ENCODE measurements at regions not wholly inside any gene's neighbourhood (a gene's known extent, or its start where the extent isn't known, plus 50 kb on each side); places are given as distances from the start of the nearest gene placed in this dataset.

GRCh38 chr6:148272597-148272996 lies 70.0 kb upstream of the SASH1 start:
- Histone ChIP-seq H4K5ac (ENCODE audit: insufficient read length, low read depth, low read length) (no peak overlapping the region), H3K36me3 (ENCODE audit: control insufficient read depth in 2 of 4, insufficient read depth in 4 of 4, low read length in 3 of 4) (no peaks in the 10 kb centered on the region), H4K20me1 (replicated peaks in 1 of 2; ENCODE audit: control insufficient read depth in 1 of 2, insufficient read depth in 2 of 2, low read length in 2 of 2) (no peaks in the 10 kb centered on the region), H3K9me3 (ENCODE audit: insufficient read depth in 2 of 2, low read depth in 1 of 2, low read length in 1 of 2) (no peaks in the 10 kb centered on the region), H3K79me2 (ENCODE audit: control insufficient read depth in 1 of 2, insufficient read depth in 2 of 2, low read length in 2 of 2) (no peaks in the 10 kb centered on the region), H2AK5ac (ENCODE audit: low read depth, low read length) (no peak overlapping the region), H2BK12ac (ENCODE audit: low read depth, low read length) (no peak overlapping the region), H3K27me3 (replicated peaks in 1 of 4; ENCODE audit: control insufficient read depth in 3 of 4, extremely low read depth in 1 of 4, insufficient read depth in 3 of 4, low read length in 3 of 4) (no peaks in the 10 kb centered on the region), H4K91ac (replicated peaks; ENCODE audit: insufficient read length, low read length) (no peak overlapping the region), H3K4ac (replicated peaks; ENCODE audit: insufficient read length, low read depth, low read length) (no peak overlapping the region), H4K8ac (ENCODE audit: extremely low read depth, insufficient read depth, low read length) (no peak overlapping the region), H3K23ac (ENCODE audit: insufficient read length) (no peak overlapping the region), H3K9ac (replicated peaks in 1 of 4; ENCODE audit: extremely low read depth in 1 of 4, low read depth in 3 of 4, low read length in 3 of 4) (no peak overlapping the region), H3K27ac (ENCODE audit: low read depth, low read length) (no peak overlapping the region), H3K4me2 (ENCODE audit: insufficient read depth in 1 of 2, low read depth in 2 of 2, low read length in 2 of 2) (no peak overlapping the region), H3K56ac (replicated peaks; ENCODE audit: insufficient read length, low read depth, low read length) (no peak overlapping the region), H2AFZ (ENCODE audit: low read length) (no peak overlapping the region), H3K23me2 (ENCODE audit: low read depth, low read length) (no peaks in the 10 kb centered on the region), H2BK5ac (ENCODE audit: low read depth, low read length) (no peak overlapping the region), H2BK120ac (replicated peaks; ENCODE audit: low read depth, low read length) (no peak overlapping the region), H3K79me1 (ENCODE audit: low read depth, low read length) (no peaks in the 10 kb centered on the region; the same call in 1 of the 2 replicates), H3K14ac (ENCODE audit: insufficient read length) (no peak overlapping the region), H2BK15ac (ENCODE audit: low read length) (no peak overlapping the region), H2BK20ac (ENCODE audit: low read length) (no peak overlapping the region), H3K4me3 (ENCODE audit: extremely low read depth in 1 of 4, insufficient read depth in 2 of 4, low read depth in 3 of 4, low read length in 4 of 4) (no peak overlapping the region), H3K18ac (ENCODE audit: extremely low read depth, low read length) (no peak overlapping the region), H3K4me1 (replicated peaks in 1 of 4; ENCODE audit: control insufficient read depth in 3 of 4, insufficient read depth in 4 of 4, low read length in 3 of 4) (peaks cover 0 to 2% (median 0%) of the 10 kb centered on the region in 4 experiments; a peak in 1 of 7 replicates)
- FAIRE-seq: no peak
- 76% methylated on average over 7 of the region's 7 CpGs; no CpG with 5 or more reads in 1 of the 2 experiments for WGBS, 2 experiments (ENCODE audit: extremely low coverage in 1 of 2, insufficient coverage in 1 of 2, insufficient read length in 1 of 2, insufficient replicate concordance in 2 of 2, low coverage in 1 of 2, low lambda C conversion rate in 2 of 2, missing lambda C conversion rate in 1 of 2)
- DNase-seq (ENCODE audit: low read depth in 1 of 2, low spot score in 2 of 2): no peak
- ChIA-PET CTCF (ENCODE audit: partially characterized antibody) (interaction anchor here (0.6 to 1.3 kb wide), 4 partner anchors 20 to 193 kb away, joined by 3 to 5 read pairs (median 3); no protein-coding TSS in a partner anchor), POLR2A (ENCODE audit: partially characterized antibody) (interaction anchor here (0.9 kb wide), 1 partner anchor 14 kb away, joined by 4 read pairs; no protein-coding TSS in a partner anchor)
- TF ChIP-seq CTCF (IDR thresholded peaks at IDR 0.05; ENCODE audit: control extremely low read depth in 1 of 3, insufficient read depth in 1 of 3, low read depth in 1 of 3, low read length in 3 of 3) (no peak), JUND (IDR thresholded peaks at IDR 0.05; ENCODE audit: low read length) (no peak), PHF8 (conservative IDR thresholded peaks at IDR 0.05; ENCODE audit: low read depth, low read length) (no peak), CHD1 (IDR thresholded peaks at IDR 0.05; ENCODE audit: low read depth, low read length) (no peak), HDAC6 (IDR thresholded peaks at IDR 0.05; ENCODE audit: low read depth, low read length) (no peak), TAF7 (optimal IDR thresholded peaks at IDR 0.05; ENCODE audit: borderline replicate concordance, low read depth, low read length) (no peak), EGR1 (IDR thresholded peaks at IDR 0.05; ENCODE audit: borderline replicate concordance, low read depth, low read length) (no peak)

All from H1 (cell line).